Activated T-cell treated with anti-CD3 and anti-CD28 coated beads, Interleukin-2, amount 50 U/mL, for 24 hours (primary cell): ENCODE measurements at regions not wholly inside any gene's neighbourhood (a gene's known extent, or its start where the extent isn't known, plus 50 kb on each side); places are given as distances from the start of the nearest gene placed in this dataset.
"Not testable (repeated sequence)": the region's sequence is repeated elsewhere in the genome, so short reads cannot be mapped to it uniquely, and the experiment has no call there.

ENCODE experiments used
- DNase-seq: peaks from one replicate; pipeline ENCODE4 v3.0.0-alpha.2; 2020
- H3K27ac Mint-ChIP-seq: 2 replicates; pipeline ENCODE4 v1.8.0; 2020; ENCODE audit warnings: mild to moderate bottlenecking, mixed read lengths
- H3K27me3 Mint-ChIP-seq: 2 replicates; pipeline ENCODE4 v1.8.0; 2020; ENCODE audit warnings: mixed read lengths
- H3K36me3 Mint-ChIP-seq: 2 replicates; pipeline ENCODE4 v1.8.0; 2020; ENCODE audit warnings: low read depth, mixed read lengths
- H3K4me1 Mint-ChIP-seq: 2 replicates; pipeline ENCODE4 v1.8.0; 2020; ENCODE audit warnings: low read depth, mixed read lengths
- H3K4me3 Mint-ChIP-seq: 2 replicates; pipeline ENCODE4 v1.8.0; 2020; ENCODE audit warnings: mild to moderate bottlenecking, moderate library complexity, mixed read lengths
- H3K9me3 Mint-ChIP-seq: 2 replicates; pipeline ENCODE4 v1.8.0; 2020; ENCODE audit warnings: mixed read lengths

- H3K36me3 Mint-ChIP-seq = no peaks in the 10 kb centered on the region
- H3K4me3 Mint-ChIP-seq = no peak overlapping the region
- no peak overlapping the region for H3K27ac Mint-ChIP-seq
- H3K4me1 Mint-ChIP-seq = no peaks in the 10 kb centered on the region
- DNase-seq = no peak
- H3K9me3 Mint-ChIP-seq = peaks cover 8% of the 10 kb centered on the region
- no peaks in the 10 kb centered on the region for H3K27me3 Mint-ChIP-seq
Observed at GRCh38 chr4:31408121-31408520, 688.0 kb downstream of the PCDH7 start.

DNA sequence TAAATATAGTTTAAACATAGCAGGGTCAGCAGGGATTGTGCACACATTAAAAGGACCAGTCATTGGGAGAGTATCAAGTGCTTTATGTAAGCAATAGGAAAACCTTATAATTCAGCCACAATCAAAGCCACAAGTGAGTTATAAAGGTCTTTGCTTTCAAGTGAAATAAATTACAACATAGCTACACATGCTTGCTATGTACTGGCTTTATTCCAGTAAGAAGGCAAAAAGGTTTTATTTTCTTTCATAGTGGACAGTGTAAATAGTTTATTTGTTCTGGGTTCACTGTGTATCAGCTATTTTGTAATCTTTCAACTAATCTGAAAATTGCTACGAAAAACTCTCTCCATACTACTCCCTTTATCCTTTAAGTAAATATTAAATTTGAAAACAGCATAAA is 691.4 kb downstream of the PCDH7 start:
- Mint-ChIP-seq H3K9me3 (peaks cover 18% of the 10 kb centered on the region), H3K27me3 (no peaks in the 10 kb centered on the region), H3K36me3 (no peaks in the 10 kb centered on the region), H3K4me1 (no peaks in the 10 kb centered on the region), H3K27ac (no peak overlapping the region), H3K4me3 (no peak overlapping the region)
- no peak for DNase-seq

- H3K4me1 Mint-ChIP-seq = no peaks in the 10 kb centered on the region
- no peak overlapping the region for H3K27ac Mint-ChIP-seq
- DNase-seq = no peak
- no peaks in the 10 kb centered on the region for H3K36me3 Mint-ChIP-seq
- no peaks in the 10 kb centered on the region for H3K27me3 Mint-ChIP-seq
- no peak overlapping the region for H3K4me3 Mint-ChIP-seq
- peaks cover 11% of the 10 kb centered on the region for H3K9me3 Mint-ChIP-seq
Observed at GRCh38 chr4:31415629-31416028, 695.5 kb downstream of the PCDH7 start.

- no peaks in the 10 kb centered on the region for H3K4me1 Mint-ChIP-seq
- H3K27me3 Mint-ChIP-seq = no peaks in the 10 kb centered on the region
- H3K4me3 Mint-ChIP-seq = no peak overlapping the region
- DNase-seq = no peak
- H3K36me3 Mint-ChIP-seq = no peaks in the 10 kb centered on the region
- peaks cover 11% of the 10 kb centered on the region for H3K9me3 Mint-ChIP-seq
- no peak overlapping the region for H3K27ac Mint-ChIP-seq
Observed at GRCh38 chr4:31416498-31416897, 696.3 kb downstream of the PCDH7 start.

DNA sequence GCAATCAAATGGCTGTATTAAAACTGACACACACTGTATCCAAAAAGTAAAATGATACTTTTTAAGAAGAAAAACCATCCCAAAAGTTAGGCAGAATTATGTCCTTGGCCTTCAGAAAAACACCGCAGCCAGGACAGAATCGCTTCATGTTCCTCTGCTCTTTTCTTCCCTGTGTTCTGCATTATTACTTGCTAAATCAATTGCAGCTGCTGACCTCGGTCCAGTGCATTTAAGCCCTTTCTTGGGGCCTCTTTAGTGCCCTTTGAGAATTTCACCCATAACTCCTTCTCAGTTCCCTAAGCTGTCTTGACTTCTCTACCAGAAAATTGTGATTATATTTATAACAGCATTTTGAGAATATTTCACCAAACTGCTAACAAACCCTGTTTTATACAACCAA is 696.9 kb downstream of the PCDH7 start:
- Mint-ChIP-seq H3K4me1 (no peaks in the 10 kb centered on the region), H3K9me3 (peaks cover 11% of the 10 kb centered on the region), H3K27me3 (no peaks in the 10 kb centered on the region), H3K4me3 (no peak overlapping the region), H3K27ac (no peak overlapping the region), H3K36me3 (no peaks in the 10 kb centered on the region)
- DNase-seq = no peak

DNA sequence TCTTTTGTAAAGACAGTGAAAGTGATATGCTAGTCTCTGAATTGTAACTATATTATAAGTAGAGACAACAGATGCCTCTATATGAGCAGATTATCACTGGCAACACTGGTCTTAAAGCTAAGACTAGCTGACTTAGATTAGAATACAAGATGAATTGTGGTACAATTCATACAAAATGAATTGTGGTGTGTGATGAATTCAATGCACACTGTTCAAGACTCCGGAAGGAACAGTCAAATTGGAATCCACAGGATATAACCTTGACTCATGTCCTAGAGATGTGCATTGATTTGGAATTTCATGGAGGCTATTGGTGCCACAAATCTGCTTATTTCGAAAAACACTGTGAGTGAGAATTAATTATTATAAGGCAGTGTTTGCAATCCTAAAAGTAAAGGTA is 701.8 kb downstream of the PCDH7 start:
- Mint-ChIP-seq H3K27me3 (no peaks in the 10 kb centered on the region), H3K4me1 (no peaks in the 10 kb centered on the region), H3K36me3 (no peaks in the 10 kb centered on the region), H3K27ac (no peak overlapping the region), H3K9me3 (peaks cover 3% of the 10 kb centered on the region), H3K4me3 (no peak overlapping the region)
- no peak for DNase-seq

GRCh38 chr4:31427691-31428090 is 707.5 kb downstream of the PCDH7 start:
- Mint-ChIP-seq H3K9me3 (peaks cover 6% of the 10 kb centered on the region), H3K27ac (no peak overlapping the region)

DNA sequence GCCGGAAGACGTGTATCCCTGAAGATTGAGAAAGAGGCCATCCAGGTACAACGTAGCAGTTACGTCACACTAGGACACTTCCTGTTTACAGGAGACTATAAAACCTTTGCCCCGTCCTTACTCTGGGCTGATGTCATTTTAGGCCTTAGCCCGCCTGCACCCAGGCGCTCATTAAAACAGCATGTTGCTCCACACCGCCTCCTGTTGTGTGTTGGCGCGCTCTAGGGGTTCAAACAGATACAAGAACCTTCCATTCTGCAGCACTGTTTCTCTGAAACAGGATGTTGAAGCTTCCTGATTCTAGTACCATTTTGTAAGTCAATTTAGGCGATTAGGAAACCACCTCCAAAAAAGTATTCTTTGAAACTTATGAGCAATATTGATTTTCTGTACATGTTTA is 722.1 kb downstream of the PCDH7 start:
- no peaks in the 10 kb centered on the region for H3K4me1 Mint-ChIP-seq
- H3K9me3 Mint-ChIP-seq = peaks cover 3% of the 10 kb centered on the region
- no peaks in the 10 kb centered on the region for H3K27me3 Mint-ChIP-seq
- no peak for DNase-seq
- no peaks in the 10 kb centered on the region for H3K36me3 Mint-ChIP-seq
- no peak overlapping the region for H3K4me3 Mint-ChIP-seq
- H3K27ac Mint-ChIP-seq = no peak overlapping the region

More at GRCh38 chr4:31427691-31428090, 707.5 kb downstream of the PCDH7 start:
- Mint-ChIP-seq H3K36me3 (no peaks in the 10 kb centered on the region), H3K4me1 (no peaks in the 10 kb centered on the region), H3K27me3 (no peaks in the 10 kb centered on the region), H3K4me3 (no peak overlapping the region)
- no peak for DNase-seq

DNA sequence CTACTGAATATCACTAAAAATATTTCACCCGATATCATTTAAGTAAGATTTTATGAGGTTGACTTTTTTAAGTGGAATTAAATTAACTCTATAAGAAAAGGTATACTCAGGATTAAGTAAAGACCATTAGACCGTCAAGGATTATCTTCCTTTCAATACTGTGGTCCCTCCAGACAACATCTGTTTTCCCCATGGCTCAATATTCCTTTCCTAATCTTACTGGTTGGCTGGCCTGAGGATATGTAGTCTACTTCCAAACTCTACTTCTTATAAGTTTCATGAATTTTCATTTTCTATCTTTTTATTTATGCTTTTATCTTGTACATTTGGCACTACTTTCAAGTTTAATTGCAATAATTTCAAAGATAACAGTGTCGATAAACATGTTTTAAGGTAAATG is 725.4 kb downstream of the PCDH7 start:
- peaks cover 5% of the 10 kb centered on the region for H3K9me3 Mint-ChIP-seq
- H3K4me3 Mint-ChIP-seq = no peak overlapping the region
- no peak overlapping the region for H3K27ac Mint-ChIP-seq
- H3K27me3 Mint-ChIP-seq = no peaks in the 10 kb centered on the region
- DNase-seq = no peak
- H3K36me3 Mint-ChIP-seq = no peaks in the 10 kb centered on the region
- H3K4me1 Mint-ChIP-seq = no peaks in the 10 kb centered on the region

DNA sequence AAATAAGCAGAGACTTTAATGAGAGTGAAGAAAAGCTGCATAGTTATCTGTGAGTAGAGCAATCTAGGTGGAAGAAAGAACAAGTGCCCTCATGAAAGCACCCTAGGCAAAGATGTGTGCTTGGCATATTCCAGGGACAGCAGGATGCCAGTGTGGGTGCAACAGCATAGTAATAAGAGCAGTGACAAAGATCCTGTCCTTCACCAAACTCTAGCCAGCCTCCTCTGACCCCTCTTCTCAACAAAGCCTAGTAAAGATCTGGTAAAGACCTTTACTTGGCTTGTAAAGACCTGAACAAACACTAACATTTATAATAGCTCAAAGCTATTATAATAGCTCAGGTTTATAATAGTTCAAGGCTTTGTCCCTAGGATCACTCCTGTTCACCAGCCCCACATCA is 735.4 kb downstream of the PCDH7 start:
- DNase-seq = no peak
- Mint-ChIP-seq H3K9me3 (peaks cover 19% of the 10 kb centered on the region), H3K27me3 (no peaks in the 10 kb centered on the region), H3K36me3 (no peaks in the 10 kb centered on the region), H3K4me3 (no peak overlapping the region), H3K27ac (no peak overlapping the region), H3K4me1 (no peaks in the 10 kb centered on the region)

- Mint-ChIP-seq H3K27me3 (no peaks in the 10 kb centered on the region), H3K4me3 (no peak overlapping the region)
- no peak for DNase-seq
Observed at GRCh38 chr4:31458813-31459212, 738.6 kb downstream of the PCDH7 start.

GRCh38 chr4:31461421-31461820 is 741.3 kb downstream of the PCDH7 start:
- peaks cover 25% of the 10 kb centered on the region for H3K9me3 Mint-ChIP-seq
- H3K27me3 Mint-ChIP-seq = no peaks in the 10 kb centered on the region
- H3K36me3 Mint-ChIP-seq = no peaks in the 10 kb centered on the region
- no peak for DNase-seq
- no peak overlapping the region for H3K4me3 Mint-ChIP-seq
- H3K27ac Mint-ChIP-seq = no peak overlapping the region
- no peaks in the 10 kb centered on the region for H3K4me1 Mint-ChIP-seq

More at GRCh38 chr4:31458813-31459212, 738.6 kb downstream of the PCDH7 start:
- Mint-ChIP-seq H3K27ac (no peak overlapping the region), H3K4me1 (no peaks in the 10 kb centered on the region), H3K9me3 (peaks cover 24% of the 10 kb centered on the region), H3K36me3 (no peaks in the 10 kb centered on the region)

DNA sequence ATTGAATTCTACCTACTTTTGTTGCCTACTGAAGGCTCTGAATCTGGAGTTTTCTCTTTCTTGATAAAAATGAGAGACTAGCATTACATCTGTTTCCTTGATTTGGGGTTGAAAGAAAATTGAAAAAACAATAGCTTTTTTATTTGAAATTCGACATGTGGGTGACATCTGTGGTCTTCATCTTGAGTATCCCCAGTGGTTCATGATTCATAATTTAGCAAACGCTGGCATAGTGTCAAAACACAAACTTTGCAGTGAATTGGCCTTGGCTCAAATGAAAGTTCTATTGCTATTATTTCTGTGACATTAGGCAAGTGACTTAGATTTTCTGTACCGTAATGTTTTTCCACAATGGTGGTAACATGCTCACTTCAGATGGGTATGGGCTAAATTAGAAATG is 747.6 kb downstream of the PCDH7 start:
- peaks cover 14% of the 10 kb centered on the region for H3K9me3 Mint-ChIP-seq
- H3K27ac Mint-ChIP-seq = no peak overlapping the region
- no peaks in the 10 kb centered on the region for H3K36me3 Mint-ChIP-seq
- no peaks in the 10 kb centered on the region for H3K27me3 Mint-ChIP-seq
- no peaks in the 10 kb centered on the region for H3K4me1 Mint-ChIP-seq
- H3K4me3 Mint-ChIP-seq = no peak overlapping the region
- DNase-seq = no peak

DNA sequence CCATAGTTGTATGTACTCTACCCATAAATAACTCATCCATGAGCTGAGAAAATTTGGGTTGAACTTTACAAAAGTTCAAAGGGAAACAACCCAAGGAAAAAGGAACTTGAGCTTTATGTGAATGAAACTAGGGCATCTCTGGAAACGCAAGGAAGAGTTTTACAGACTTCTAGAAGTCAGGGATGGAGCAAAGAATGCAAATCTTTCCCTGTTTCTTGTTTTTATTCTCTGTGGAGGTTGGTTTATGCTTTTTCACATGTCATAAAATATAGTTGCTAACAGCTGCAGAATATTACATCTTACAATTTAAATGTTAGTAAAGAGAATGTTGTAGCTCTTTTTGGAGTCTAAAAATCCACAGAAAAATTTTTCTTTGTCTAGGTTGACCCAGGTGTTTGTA is 754.1 kb downstream of the PCDH7 start:
- Mint-ChIP-seq H3K27me3 (no peaks in the 10 kb centered on the region), H3K36me3 (no peaks in the 10 kb centered on the region), H3K4me1 (no peaks in the 10 kb centered on the region), H3K9me3 (peaks cover 17% of the 10 kb centered on the region), H3K4me3 (no peak overlapping the region), H3K27ac (no peak overlapping the region)
- DNase-seq = no peak

- Mint-ChIP-seq H3K4me3 (no peak overlapping the region), H3K9me3 (peaks cover 7% of the 10 kb centered on the region), H3K4me1 (no peaks in the 10 kb centered on the region), H3K36me3 (no peaks in the 10 kb centered on the region), H3K27me3 (no peaks in the 10 kb centered on the region), H3K27ac (no peak overlapping the region)
- DNase-seq = no peak
Observed at GRCh38 chr4:31482691-31483090, 762.5 kb downstream of the PCDH7 start.

DNA sequence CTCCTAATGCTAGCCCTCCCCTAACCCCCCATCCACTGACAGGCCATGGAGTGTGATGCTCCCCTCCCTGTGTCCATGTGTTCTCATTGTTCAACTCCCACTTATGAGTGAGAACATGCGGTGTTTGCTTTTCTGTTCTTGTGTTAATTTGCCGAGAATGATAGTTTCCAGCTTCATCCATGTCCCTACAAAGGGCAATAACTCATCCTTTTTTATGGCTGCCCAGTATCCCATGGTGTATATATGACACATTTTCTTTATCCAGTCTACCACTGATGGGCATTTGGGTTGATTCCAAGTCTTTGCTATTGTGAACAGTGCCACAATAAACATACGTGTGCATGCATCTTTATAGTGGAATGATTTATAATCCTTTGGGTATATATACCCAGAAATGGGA is 779.0 kb downstream of the PCDH7 start:
- not testable (repeated sequence) for H3K4me3 Mint-ChIP-seq, H3K4me1 Mint-ChIP-seq, DNase-seq, H3K27ac Mint-ChIP-seq, H3K27me3 Mint-ChIP-seq, H3K36me3 Mint-ChIP-seq
- peaks cover 22% of the 10 kb centered on the region for H3K9me3 Mint-ChIP-seq
